GM23338 (cell line): ENCODE measurements at regions not wholly inside any gene's neighbourhood (a gene's known extent, or its start where the extent isn't known, plus 50 kb on each side); places are given as distances from the start of the nearest gene placed in this dataset.

Experiments
- ATAC-seq: fragments of 200-7000 bp; cut with Tn5 transposase; 3 replicates; pipeline ENCODE4 v1.9.1; 2020
- DNase-seq: peaks from one replicate; pipeline ENCODE4 v3.0.0-alpha.2; 2015; ENCODE audit warnings: low spot score
- H2AFZ ChIP-seq: fragments of 200-600 bp; sonication (generic); 2 replicates; pipeline ENCODE4 v1.8.0; 2016; ENCODE audit warnings: antibody characterized with exemption, mild to moderate bottlenecking, moderate library complexity
- H3F3A ChIP-seq: fragments of 200-600 bp; sonication (generic); replicated peaks from 2 replicates; pipeline ENCODE4 v1.8.0; 2017; ENCODE audit warnings: antibody characterized with exemption, mixed run types, low read depth
- H3K27ac ChIP-seq: fragments of 200-600 bp; sonication (generic); 2 replicates; pipeline ENCODE4 v1.6.1; 2016; ENCODE audit warnings: low read depth
- H3K27me3 ChIP-seq: fragments of 200-600 bp; sonication (generic); 2 replicates; pipeline ENCODE4 v1.8.0; 2016; ENCODE audit warnings: mild to moderate bottlenecking, mixed run types, moderate library complexity; ENCODE audit not compliant: insufficient read depth
- H3K36me3 ChIP-seq: fragments of 200-600 bp; sonication (generic); 2 replicates; pipeline ENCODE4 v1.8.0; 2016; ENCODE audit warnings: mild to moderate bottlenecking; ENCODE audit not compliant: insufficient read depth
- H3K4me1 ChIP-seq: fragments of 200-600 bp; sonication (generic); 2 replicates; pipeline ENCODE4 v1.8.0; 2016; ENCODE audit warnings: mild to moderate bottlenecking, moderate library complexity; ENCODE audit not compliant: insufficient read depth
- H3K4me2 ChIP-seq: fragments of 200-600 bp; sonication (generic); 2 replicates; pipeline ENCODE4 v1.7.1; 2017; ENCODE audit warnings: mixed run types
- H3K4me3 ChIP-seq: fragments of 200-600 bp; sonication (generic); 2 replicates; pipeline ENCODE4 v1.6.1; 2016; ENCODE audit warnings: mixed run types
- H3K79me2 ChIP-seq: fragments of 200-600 bp; sonication (generic); replicated peaks from 2 replicates; pipeline ENCODE4 v1.8.0; 2017; ENCODE audit warnings: mild to moderate bottlenecking; ENCODE audit not compliant: insufficient read depth
- H3K9me2 ChIP-seq: fragments of 200-600 bp; sonication (generic); 2 replicates; pipeline ENCODE4 v1.8.0; 2017; ENCODE audit not compliant: insufficient read depth
- H4K20me1 ChIP-seq: fragments of 200-600 bp; sonication (generic); replicated peaks from 2 replicates; pipeline ENCODE4 v1.8.0; 2017; ENCODE audit warnings: mild to moderate bottlenecking; ENCODE audit not compliant: insufficient read depth
- H3K27ac Mint-ChIP-seq: 2 replicates; pipeline ENCODE4 v1.8.0; 2020; ENCODE audit warnings: inconsistent platforms, mild to moderate bottlenecking, moderate library complexity, mixed read lengths
- H3K27me3 Mint-ChIP-seq: 3 replicates; pipeline ENCODE4 v1.8.0; 2022; ENCODE audit warnings: low read depth, mild to moderate bottlenecking, moderate library complexity, mixed read lengths, inconsistent platforms; ENCODE audit not compliant: insufficient read depth, poor library complexity
- H3K36me3 Mint-ChIP-seq: 3 replicates; pipeline ENCODE4 v1.8.0; 2021; ENCODE audit warnings: low read depth, mild to moderate bottlenecking, inconsistent platforms, moderate library complexity, mixed read lengths
- H3K4me1 Mint-ChIP-seq: 3 replicates; pipeline ENCODE4 v1.8.0; 2020; ENCODE audit warnings: mild to moderate bottlenecking, inconsistent platforms, mixed read lengths
- H3K4me3 Mint-ChIP-seq: 3 replicates; pipeline ENCODE4 v1.8.0; 2021; ENCODE audit warnings: moderate library complexity, mild to moderate bottlenecking, inconsistent platforms, mixed read lengths
- H3K9me3 Mint-ChIP-seq: 3 replicates; pipeline ENCODE4 v1.8.0; 2020; ENCODE audit warnings: moderate library complexity, mild to moderate bottlenecking, inconsistent platforms, mixed read lengths
- EZH2 ChIP-seq: fragments of 200-600 bp; sonication (generic); IDR thresholded peaks from one replicate; pipeline ENCODE4 v1.8.0; 2017; ENCODE audit warnings: antibody characterized with exemption, mild to moderate bottlenecking, low read depth; ENCODE audit not compliant: unreplicated experiment
- JUNB ChIP-seq: IDR thresholded peaks from one replicate; pipeline ENCODE4 v1.6.1; 2016; ENCODE audit warnings: antibody characterized with exemption; ENCODE audit not compliant: unreplicated experiment
- POLR2AphosphoS5 ChIP-seq: IDR thresholded peaks from 2 replicates; pipeline ENCODE4 v1.6.1; 2016; ENCODE audit warnings: antibody characterized with exemption, low read depth
- ZNF331 ChIP-seq: fragments of 250-450 bp; sonication (Bioruptor Pico); IDR thresholded peaks from 2 replicates; pipeline ENCODE4 v1.5.0; 2020; ENCODE audit warnings: low read depth, mild to moderate bottlenecking, moderate library complexity
- TF ChIP-seq, protein P1 (sequence below): fragments of 250-450 bp; sonication (Bioruptor Pico); IDR thresholded peaks from 2 replicates; pipeline ENCODE4 v1.5.0; 2020; ENCODE audit warnings: mild to moderate bottlenecking, moderate library complexity
- TF ChIP-seq, protein P2 (sequence below), 2 experiments: fragments of 200-600 bp in 1 of 2; sonication (generic) in 1 of 2; conservative IDR thresholded peaks; 2 replicates each; pipeline versions ENCODE4 v1.5.1 to v1.6.1; 2016 to 2017; ENCODE audit warnings: antibody characterized with exemption in 2 of 2, low read depth in 2 of 2, mild to moderate bottlenecking in 2 of 2, moderate library complexity in 1 of 2

DNA sequence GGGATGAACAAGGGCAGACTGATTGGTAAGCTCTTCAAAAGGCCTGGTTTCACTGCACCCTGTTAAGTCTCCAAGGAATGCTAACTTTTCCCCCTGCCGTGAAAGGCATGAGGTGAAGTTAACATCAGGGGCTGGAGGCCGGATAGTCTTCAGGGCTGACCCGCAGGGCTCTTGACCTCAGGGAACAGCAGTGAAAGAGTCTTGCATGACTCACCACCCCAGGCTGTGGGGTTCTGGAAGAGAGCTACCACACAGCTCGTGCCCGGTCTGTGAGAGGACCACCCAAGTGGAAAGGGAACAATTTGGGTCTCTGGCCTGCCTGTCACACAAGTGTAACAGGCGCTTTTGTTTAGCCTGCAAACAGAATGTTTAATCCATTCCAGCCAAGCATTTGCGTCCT, 504.9 kb downstream of the EDEM1 start (continued):
- TF ChIP-seq EZH2, result no peak
- no peak for TF ChIP-seq POLR2AphosphoS5
- TF ChIP-seq, protein P1, sequence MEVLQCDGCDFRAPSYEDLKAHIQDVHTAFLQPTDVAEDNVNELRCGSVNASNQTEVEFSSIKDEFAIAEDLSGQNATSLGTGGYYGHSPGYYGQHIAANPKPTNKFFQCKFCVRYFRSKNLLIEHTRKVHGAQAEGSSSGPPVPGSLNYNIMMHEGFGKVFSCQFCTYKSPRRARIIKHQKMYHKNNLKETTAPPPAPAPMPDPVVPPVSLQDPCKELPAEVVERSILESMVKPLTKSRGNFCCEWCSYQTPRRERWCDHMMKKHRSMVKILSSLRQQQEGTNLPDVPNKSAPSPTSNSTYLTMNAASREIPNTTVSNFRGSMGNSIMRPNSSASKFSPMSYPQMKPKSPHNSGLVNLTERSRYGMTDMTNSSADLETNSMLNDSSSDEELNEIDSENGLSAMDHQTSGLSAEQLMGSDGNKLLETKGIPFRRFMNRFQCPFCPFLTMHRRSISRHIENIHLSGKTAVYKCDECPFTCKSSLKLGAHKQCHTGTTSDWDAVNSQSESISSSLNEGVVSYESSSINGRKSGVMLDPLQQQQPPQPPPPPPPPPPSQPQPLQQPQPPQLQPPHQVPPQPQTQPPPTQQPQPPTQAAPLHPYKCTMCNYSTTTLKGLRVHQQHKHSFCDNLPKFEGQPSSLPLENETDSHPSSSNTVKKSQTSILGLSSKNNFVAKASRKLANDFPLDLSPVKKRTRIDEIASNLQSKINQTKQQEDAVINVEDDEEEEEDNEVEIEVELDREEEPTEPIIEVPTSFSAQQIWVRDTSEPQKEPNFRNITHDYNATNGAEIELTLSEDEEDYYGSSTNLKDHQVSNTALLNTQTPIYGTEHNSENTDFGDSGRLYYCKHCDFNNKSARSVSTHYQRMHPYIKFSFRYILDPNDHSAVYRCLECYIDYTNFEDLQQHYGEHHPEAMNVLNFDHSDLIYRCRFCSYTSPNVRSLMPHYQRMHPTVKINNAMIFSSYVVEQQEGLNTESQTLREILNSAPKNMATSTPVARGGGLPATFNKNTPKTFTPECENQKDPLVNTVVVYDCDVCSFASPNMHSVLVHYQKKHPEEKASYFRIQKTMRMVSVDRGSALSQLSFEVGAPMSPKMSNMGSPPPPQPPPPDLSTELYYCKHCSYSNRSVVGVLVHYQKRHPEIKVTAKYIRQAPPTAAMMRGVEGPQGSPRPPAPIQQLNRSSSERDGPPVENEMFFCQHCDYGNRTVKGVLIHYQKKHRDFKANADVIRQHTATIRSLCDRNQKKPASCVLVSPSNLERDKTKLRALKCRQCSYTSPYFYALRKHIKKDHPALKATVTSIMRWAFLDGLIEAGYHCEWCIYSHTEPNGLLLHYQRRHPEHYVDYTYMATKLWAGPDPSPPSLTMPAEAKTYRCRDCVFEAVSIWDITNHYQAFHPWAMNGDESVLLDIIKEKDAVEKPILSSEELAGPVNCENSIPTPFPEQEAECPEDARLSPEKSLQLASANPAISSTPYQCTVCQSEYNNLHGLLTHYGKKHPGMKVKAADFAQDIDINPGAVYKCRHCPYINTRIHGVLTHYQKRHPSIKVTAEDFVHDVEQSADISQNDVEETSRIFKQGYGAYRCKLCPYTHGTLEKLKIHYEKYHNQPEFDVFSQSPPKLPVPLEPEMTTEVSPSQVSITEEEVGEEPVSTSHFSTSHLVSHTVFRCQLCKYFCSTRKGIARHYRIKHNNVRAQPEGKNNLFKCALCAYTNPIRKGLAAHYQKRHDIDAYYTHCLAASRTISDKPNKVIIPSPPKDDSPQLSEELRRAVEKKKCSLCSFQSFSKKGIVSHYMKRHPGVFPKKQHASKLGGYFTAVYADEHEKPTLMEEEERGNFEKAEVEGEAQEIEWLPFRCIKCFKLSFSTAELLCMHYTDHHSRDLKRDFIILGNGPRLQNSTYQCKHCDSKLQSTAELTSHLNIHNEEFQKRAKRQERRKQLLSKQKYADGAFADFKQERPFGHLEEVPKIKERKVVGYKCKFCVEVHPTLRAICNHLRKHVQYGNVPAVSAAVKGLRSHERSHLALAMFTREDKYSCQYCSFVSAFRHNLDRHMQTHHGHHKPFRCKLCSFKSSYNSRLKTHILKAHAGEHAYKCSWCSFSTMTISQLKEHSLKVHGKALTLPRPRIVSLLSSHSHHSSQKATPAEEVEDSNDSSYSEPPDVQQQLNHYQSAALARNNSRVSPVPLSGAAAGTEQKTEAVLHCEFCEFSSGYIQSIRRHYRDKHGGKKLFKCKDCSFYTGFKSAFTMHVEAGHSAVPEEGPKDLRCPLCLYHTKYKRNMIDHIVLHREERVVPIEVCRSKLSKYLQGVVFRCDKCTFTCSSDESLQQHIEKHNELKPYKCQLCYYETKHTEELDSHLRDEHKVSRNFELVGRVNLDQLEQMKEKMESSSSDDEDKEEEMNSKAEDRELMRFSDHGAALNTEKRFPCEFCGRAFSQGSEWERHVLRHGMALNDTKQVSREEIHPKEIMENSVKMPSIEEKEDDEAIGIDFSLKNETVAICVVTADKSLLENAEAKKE, result no peak

DNA sequence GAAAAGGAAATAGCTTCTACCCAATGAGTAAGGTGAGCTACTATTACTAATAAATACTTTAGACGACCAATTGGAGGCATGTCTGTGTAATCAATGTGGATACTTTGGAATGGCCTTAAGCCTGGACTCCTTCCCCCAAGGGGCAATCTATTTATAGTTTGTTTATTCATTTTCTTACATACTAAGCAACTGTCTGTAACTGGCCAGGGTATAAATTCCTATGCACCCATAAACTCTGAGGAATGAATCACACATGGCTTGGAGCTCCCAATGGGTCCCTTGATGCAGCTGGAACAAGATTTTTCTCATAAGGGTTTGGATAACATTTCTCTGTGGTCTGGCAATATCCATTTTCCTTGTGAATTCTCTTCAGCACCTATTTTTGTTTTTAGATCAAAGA, 506.8 kb downstream of the EDEM1 start:
- H3K4me1 ChIP-seq, result no peaks in the 10 kb centered on the region
- no peak overlapping the region for H3K4me2 ChIP-seq
- no peak overlapping the region for H2AFZ ChIP-seq
- H3K27me3 Mint-ChIP-seq, result peaks cover 6% of the 10 kb centered on the region
- H3K9me3 Mint-ChIP-seq, result peaks cover 79% of the 10 kb centered on the region
- DNase-seq, result no peak
- no peaks in the 10 kb centered on the region for H4K20me1 ChIP-seq
- no peak overlapping the region for H3K4me3 ChIP-seq
- no peak overlapping the region for H3K27ac ChIP-seq
- H3K9me2 ChIP-seq, result no peaks in the 10 kb centered on the region
- peaks cover 9% of the 10 kb centered on the region for H3K36me3 Mint-ChIP-seq
- H3K79me2 ChIP-seq, result no peaks in the 10 kb centered on the region
- H3K4me1 Mint-ChIP-seq, result no peaks in the 10 kb centered on the region
- no peaks in the 10 kb centered on the region for H3K27me3 ChIP-seq
- no peaks in the 10 kb centered on the region for H3F3A ChIP-seq
- no peak overlapping the region for H3K27ac Mint-ChIP-seq
- H3K4me3 Mint-ChIP-seq, result no peak overlapping the region
- TF ChIP-seq, protein P2, sequence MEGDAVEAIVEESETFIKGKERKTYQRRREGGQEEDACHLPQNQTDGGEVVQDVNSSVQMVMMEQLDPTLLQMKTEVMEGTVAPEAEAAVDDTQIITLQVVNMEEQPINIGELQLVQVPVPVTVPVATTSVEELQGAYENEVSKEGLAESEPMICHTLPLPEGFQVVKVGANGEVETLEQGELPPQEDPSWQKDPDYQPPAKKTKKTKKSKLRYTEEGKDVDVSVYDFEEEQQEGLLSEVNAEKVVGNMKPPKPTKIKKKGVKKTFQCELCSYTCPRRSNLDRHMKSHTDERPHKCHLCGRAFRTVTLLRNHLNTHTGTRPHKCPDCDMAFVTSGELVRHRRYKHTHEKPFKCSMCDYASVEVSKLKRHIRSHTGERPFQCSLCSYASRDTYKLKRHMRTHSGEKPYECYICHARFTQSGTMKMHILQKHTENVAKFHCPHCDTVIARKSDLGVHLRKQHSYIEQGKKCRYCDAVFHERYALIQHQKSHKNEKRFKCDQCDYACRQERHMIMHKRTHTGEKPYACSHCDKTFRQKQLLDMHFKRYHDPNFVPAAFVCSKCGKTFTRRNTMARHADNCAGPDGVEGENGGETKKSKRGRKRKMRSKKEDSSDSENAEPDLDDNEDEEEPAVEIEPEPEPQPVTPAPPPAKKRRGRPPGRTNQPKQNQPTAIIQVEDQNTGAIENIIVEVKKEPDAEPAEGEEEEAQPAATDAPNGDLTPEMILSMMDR (conservative IDR thresholded peaks at IDR 0.05; ENCODE audit: low read depth in 2 of 2), result no peak
- TF ChIP-seq JUNB (no peak), ZNF331 (CRISPR knock-in tag) (no peak)
- ATAC-seq, result no peak
- H3K36me3 ChIP-seq, result peaks cover 14% of the 10 kb centered on the region; the same call in 1 of the 2 replicates
